Islet of Langerhans (tissue), 1 donor: ENCODE measurements at regions not wholly inside any gene's neighbourhood (a gene's known extent, or its start where the extent isn't known, plus 50 kb on each side); places are given as distances from the start of the nearest gene placed in this dataset.

Experiments
- FAIRE-seq: peaks from one replicate; lab custom pipeline; 2011; peaks lifted over from hg19 to GRCh38; lab: Jason Lieb, UNC

DNA sequence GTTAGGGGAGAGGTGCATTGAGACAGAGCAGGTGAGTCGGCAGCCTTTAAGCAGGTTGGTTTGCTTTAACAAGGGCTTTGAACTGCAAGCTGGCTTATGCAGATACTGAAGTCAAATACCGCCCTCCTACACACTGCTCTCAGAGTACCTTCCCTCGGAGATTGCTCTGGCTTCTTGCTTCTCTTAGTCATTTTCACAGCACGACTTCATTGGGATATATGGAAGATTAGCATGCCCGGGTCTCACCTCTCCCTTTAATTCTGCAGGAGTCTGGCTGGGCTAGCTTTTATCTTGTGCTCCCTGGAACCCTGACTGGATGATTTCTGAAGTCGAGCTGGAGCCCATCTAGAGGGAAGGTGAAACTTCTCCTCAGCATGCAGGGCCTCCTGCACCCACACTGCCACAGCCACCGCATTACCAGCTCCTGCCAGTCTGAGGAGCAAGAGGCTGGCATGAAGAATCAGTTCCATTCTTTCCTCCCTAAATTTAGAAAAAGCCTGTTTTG is 395.5 kb upstream of the HNRNPA3 start:
- no peak for FAIRE-seq

DNA sequence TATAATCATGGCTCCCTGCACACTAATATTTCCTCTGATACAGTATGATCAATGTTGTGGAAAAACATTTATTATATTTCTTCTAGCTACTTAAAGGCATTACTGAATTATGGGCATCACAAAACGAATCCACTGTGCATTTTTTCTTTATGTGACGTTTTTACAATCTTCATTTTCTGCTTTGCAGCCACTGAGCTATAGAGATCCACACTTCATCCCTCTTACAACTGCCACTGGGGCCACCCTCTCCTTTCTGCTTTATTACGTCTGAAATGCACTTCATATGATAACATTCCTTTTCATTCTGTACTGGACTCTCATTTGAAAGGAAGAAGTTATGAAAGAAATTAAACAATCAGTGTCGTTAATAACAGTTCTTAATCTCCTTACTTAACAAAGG is 394.5 kb upstream of the HNRNPA3 start:
- no peak for FAIRE-seq

DNA sequence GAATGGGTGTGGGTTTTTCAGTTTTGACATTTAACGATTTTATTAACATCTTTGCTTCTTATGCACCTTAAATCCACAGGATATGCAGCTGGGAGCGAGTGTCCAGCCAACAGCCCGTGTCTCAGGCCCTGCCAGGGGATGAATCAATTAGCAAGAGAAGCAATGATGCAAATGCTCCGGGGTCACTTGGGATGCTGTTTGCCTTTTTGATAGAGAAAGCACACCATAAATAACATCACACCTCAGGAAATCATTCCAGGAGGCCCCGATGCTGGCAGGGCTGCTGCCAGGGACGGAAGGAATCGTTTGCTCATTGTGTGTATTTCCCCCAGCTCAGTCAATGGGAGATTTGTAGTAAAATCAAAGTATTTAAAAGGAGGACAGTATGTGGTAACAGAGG is 394.0 kb upstream of the HNRNPA3 start:
- no peak for FAIRE-seq

DNA sequence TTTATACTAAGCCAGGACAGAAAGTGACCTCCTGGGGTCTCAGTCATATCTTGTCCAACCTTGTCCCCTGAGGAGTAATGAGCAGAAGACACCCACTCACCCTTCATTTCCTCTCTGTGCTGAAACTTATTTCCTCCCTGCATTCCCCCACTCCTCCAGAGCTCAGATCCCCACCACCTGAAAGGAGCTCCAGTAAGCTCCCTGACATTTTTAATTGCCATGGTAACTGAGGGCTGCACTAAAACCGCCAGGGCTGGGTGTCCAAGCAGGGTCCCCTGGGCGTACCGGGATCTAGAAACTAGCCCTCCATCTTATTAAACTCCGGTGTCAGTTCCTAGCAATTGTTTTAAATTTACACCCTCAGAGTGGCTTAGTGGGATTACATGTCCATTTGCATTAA is 393.3 kb upstream of the HNRNPA3 start:
- no peak for FAIRE-seq

DNA sequence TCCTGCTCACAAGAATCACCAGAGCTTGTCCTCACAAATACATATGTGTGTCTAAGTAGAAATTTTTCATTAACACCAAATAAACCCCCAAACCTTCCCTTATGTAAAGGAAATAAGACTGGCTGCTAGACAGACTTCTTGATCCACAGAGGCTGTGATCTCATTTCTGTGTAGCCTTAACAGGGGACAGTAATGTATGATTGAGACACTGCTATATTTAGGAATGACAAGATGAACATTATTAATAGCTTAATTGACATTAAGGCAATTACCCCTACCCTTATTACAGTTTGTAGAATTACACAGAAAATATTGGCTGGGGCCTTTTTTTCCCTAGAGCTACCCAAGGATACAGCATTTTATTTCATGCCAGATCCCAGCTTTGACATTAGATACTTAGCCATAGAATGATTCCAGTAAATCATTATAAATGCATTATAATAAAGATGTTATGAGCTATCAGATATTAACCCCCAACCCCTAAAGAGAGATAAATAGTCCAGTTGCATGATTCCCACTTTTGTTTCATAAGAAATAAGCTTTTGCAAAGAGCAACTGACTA is 392.1 kb upstream of the HNRNPA3 start:
- no peak for FAIRE-seq

DNA sequence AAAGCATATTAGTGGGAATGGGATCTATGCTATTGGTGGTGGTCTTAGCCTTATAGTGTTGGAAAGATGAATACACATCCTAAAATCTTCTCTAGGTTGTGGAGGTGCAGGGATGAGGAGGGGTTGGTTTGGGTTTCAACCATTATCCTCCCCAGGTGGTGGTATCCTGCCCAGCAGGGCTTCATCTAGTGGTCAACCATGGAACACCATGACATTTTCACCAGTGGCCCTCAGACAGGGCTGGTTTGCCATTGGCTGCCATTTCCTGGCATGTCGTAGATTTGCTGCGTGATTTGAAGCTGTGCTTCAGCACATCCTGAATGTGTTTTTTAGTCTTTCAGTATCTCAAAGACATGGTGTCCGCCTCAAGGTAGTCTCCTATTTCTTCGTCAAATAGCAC is 391.2 kb upstream of the HNRNPA3 start:
- FAIRE-seq: no peak

DNA sequence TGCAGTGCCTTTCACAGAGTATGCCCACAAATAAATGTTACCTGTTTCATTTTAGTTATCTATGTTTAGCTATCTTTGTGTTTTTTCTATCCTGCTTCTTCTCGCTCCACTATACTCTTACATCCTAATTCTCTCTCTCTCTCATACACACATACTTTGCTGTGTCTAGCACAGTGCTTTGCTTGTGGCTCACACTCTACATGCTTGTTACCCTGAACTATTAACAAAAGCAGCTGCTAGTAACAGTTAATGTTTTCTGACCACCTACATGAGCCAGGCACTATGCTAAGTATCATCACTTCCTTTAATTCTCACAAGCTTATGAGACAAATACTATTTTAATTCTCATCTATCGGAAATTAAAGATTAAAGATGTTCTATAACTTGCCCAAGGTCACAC is 390.5 kb upstream of the HNRNPA3 start:
- FAIRE-seq: no peak

DNA sequence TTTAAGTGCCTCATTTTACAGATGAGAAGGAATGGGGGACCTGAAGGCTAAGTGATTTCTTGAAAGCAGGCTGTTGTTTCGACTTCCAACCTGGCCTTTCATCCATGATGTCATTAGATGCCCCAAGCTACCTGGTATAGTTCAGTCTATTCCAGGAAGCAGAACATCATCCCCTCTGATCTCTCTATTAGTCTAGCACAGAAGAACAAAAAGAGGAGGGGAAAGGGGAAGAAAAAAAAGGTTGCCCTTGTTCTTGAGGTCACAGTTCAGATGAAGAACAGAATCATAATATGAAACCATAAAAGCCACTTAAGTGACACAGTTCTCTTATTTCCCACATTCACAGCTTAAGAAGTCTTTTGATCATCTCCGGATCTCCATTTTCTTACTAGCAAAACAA is 386.2 kb upstream of the HNRNPA3 start:
- no peak for FAIRE-seq

DNA sequence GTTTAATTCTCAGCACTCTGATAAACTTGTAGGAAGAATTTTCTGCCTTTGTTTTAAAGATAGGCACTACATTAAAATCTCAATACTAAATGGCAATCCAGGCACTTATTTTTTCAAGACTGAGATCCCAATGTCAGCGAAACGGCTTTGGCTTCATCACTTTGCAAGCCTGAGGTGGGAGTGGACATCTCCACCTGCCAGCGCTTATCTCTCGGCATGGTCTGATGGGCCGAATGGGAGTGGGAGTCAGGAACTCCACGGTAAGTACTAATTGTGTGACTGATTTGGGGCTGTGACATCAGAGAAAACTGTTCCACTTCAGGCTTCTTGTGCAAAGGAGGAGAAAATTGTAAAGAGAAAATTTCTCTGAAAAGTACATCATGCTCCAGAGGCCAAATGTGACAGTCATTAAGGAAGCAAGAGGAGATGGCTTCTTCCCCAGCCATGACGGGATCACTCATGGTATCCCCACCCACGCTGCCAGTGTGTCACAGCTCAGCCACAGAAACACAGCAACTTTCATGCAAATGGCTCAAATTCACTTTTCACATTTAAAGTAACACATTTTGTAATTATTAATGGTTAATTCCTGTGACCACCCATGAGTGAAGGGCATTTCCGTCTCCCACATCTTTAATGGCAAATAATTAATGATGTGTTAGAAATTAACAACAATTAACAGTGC is 385.5 kb upstream of the HNRNPA3 start:
- no peak for FAIRE-seq

DNA sequence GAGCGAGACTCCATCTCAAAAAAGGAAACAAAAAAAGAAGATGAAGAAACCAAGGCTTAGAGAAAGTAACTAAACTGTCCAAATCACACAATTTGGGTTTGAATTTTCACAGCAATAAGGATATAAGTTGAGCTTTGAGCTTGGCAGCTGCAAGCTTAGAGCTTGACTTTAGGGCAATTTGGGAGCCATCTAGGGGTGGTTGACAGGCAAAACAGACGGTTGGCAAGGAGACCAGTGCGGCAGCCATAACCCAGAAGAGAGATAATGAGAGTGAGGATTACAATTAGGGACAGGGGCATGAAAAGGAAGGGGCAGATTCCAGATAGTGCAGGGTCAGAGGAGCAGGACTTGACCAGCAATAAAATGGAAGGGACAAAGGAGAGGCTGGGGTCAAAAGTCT is 382.2 kb upstream of the HNRNPA3 start:
- no peak for FAIRE-seq

DNA sequence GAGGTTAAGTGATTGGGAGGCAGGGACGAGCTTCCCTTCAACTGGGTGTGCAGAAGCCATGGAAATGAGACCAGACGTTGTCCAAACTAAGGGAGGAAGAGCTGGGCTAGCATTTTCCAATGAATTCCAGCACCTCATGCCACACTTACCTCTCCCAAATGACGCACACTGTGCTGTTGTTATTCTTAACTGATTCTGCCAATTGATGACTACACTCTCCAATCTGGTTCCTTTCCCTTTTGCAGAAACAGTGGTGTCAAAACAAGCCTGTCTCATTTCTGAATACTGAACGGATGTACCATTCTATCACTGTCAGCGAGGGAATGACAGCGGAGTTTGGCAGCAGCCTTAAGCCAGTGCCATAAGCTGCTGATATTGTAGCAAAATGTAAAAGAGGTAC is 380.5 kb upstream of the HNRNPA3 start:
- FAIRE-seq: no peak

DNA sequence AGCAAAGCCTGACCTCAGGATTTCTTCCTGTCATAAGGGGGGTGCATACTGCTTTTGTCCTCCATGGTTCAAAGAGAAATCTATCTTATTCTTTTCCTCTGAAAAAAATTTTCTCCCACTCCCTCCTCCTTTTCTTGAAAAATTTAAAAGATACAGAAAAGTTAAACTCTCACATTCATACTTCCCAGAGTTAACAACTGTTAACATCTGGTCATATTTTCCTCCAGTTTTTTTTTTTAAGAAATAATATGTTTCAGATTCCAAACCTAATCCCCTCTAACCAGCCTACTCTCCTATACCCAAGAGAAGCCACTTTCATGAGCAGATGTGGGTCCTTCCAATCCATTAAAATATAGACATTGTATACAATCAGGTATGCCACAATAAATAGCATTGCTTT is 378.9 kb upstream of the HNRNPA3 start:
- no peak for FAIRE-seq

DNA sequence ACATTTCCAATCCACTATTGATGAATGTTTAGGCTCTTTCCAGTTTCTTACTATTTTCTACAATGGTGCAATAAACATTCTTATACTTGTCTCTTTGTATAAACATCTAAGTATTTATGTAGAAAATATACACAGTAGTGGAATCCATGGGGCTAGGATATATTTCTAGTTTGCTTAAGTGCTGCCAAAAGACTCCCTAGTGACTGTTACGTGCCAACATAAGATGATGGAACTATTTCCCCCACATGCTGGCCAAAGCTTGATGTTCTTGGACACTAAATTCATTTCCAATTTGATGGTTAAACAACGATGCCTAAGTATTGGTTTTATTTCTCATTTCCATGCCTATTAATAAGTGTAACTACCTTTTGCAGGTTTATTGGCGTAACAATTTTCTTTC is 378.4 kb upstream of the HNRNPA3 start:
- no peak for FAIRE-seq

DNA sequence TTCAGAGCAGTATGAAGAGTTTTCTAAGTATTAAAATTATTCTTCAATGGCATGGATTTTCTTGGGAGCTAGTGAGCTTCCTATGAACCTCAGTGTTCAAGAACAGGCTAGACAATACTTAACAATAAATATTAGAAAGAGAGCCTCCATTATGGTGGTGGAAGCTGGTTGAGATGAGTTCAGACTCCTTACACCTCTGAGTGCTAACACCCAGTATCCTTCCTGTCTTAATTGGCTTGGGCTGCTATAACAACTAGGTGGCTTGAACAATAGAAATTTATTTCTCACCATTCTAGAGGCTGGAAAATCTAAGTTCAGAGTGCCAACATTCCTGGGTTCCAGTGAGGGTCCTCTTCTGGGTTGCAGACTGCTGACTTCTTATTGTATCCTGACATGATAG is 369.4 kb upstream of the HNRNPA3 start:
- FAIRE-seq: no peak

DNA sequence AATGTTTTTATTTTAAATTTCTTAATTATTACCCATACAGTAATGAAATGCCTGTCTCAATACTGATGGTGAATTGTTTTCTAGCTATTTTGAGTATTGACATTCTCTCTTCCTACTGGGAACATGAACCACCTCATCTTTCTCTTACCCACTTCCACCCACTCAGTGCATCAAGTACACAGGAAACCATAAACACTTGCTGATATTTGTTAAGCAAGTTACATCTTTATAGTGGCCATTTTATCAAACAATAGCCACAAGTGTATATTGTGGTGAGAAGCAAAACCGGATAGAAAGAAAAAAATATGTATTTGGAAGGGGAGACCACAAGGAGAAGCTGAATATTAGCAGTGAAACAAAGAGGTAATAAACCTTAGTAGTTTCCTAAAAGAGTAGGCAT is 368.1 kb upstream of the HNRNPA3 start:
- no peak for FAIRE-seq

DNA sequence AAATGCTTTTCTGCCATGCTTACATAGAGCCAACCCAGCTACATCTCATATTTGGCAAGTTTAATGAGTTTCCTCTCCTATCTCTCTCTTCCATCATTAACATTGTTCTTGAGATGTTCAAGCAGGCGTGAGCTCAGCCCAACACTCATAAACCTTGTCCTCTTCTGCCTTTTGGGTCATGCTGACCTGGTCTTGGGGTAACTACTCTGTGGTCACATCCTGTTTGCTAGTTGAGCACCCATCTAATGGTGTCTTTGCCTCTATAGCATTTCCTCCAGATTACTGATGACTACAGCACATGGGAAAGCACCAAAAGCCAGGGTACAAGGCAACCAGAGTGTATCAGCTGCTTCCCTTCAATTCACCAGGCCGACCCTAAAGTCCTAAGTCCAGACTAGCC is 366.9 kb upstream of the HNRNPA3 start:
- FAIRE-seq: no peak

DNA sequence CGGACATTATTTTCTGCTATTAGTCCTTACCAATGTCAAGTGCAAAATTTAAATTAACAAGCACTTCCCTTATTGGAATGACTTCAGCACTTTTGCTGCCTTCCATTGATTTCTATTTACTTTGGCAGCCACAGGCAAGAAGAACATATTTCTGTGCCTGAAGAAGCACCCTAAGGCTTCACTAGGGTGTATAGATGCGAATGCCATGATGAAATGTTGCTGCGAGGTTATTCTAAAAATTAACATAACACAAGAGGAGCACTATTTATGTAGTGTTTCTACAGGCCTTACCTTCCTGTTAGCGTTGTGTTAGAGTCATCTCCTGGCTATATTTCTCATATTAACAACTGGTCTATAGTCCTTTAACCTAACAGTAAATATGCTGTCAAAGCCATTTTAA is 365.0 kb upstream of the HNRNPA3 start:
- no peak for FAIRE-seq

DNA sequence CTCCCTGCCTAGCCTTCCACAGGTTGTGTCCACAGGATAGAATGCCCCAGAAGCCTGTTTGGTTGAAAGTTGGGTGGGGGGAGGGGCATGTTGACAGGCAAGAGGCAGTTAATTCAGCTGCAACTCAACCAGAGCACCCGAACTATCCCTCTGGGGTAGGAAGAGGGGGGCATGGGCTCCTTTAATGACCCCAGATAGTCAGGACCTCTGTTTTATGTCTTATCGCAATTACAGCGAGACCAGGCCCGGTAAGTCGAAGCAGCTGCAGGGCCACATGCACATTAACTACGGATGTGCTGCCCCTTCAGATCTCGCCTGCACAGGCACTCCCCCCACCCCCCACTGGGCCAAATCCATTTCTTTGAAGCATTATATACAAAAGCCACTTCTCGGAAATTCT is 363.8 kb upstream of the HNRNPA3 start:
- FAIRE-seq: no peak

DNA sequence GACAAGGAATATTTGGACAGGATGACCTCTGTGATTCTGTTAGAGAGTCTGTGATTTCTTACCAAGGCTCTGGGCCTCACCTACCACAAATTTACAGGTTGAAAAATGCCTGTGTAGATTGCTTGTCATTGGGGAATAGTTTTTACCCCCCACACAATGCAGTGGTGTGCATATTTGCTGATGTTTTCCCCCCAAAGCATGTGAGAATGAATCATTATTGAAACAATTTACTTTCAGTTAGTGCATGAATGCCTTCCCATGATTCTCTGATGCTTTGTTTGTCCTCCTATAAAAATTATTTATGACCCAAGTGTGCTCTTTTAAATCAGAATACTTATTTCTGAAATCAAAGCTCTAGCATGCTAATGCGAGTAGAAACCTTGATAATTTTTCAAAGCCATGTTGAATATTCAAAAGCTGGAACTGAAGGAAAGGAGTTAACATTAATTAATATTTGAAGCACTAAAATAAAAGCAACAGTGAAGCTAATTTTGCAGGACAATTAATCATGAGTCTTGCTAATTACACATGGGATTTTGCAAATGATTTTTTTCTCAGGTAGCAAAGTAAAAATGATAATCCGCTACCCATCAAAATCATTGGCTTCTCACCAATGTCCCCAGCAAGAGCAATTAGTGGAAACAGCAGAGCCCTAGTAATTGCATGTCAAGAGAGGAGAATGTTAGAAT is 361.2 kb upstream of the HNRNPA3 start:
- no peak for FAIRE-seq

DNA sequence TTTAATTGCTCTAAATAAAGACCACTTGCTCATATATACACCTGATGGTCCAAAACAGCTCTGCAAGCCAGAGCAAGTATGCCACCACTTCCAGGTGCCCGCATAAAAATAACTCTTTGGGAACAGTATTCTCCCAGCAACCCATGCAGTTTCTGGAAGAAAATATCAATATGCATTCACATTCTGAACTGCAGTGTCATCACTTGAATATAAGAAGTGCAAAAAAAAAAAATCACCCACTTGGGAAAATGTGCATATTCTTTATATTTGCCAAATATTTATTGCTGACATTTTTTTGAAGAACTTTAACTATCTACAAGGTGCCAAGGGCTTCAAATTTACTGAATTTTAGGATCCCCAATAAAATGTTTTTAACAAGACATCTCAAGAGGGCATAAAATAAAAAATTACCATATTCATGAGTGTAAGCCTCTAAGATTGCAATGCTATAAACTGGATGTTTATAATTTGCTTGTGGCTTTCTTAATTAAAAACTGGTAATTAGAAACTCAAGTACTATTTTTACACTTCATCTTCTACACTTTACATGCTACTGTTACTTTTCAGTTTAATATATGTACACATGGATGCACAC is 360.6 kb upstream of the HNRNPA3 start:
- no peak for FAIRE-seq

DNA sequence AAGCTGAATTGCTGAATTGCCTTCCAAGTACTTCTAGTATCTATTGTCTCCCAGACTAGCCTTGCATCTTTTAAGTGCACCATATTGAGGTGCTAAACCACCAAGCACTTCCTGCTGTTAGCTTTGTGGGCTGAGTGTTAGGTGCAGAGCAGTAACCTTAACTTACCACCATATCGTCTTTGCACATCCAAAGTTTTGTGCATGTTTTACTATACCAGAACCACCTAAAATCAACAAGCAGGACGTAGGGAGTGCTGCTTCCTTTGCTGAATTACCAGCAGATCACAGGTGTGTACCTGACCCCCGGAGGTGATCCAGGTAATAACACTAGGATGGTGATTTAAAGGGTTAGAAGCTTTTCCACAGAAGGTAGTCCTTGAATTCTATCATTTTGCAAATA is 359.9 kb upstream of the HNRNPA3 start:
- no peak for FAIRE-seq

DNA sequence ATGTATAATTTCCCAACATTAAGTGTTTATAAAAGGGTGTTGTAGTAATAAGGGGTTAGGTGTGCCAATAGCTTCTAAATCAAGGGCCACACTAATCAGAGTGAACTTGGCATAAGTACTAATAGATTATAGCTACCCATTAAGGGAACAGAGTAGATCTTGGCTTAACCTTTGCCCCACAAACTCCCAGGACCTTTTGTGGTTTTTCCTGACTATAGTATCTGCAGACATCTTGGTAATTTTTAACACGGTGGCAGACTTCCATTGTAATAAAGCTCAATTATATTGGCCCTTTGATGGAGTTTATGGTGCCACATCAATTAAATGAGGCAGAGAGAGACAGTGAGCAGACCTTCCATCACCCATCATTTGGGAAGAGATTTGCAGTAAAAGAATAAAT is 358.5 kb upstream of the HNRNPA3 start:
- no peak for FAIRE-seq

DNA sequence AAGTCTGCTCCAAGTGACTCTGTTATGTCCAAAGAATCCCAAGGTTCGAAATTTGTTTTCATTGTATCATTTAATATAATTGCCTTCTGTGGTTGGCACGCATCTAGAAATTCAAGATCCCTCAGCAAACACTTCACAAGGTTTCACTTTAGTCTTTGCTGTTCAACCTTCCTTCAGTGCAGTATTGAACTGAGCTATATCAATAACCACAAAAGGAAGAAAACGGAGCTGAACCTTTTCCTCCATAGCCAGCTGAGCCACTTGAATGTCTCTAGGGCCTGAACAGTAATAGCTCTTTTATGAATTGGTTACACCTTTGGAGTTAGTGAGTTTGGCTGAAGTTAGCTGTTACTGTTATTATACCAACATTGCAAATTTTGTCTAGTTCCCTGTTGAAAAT is 357.7 kb upstream of the HNRNPA3 start:
- no peak for FAIRE-seq

DNA sequence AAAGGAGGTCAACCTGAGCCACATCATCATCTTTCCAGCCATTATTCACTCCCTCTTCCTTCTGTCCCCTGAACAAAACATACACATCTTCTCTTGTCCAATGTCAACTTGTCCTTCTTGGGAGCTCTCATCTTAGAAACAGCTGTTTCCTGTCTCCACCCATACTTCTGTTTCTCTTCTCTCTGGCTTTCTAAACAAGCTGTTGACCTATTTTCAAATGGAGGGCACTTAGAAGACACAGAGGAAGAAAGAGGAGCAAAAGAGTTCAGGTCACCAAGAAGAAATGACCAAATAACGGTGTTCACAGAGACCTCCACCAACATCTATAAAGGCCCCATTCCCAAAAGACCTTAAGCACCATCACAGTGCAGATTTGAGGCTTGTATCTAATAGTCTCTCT is 355.9 kb upstream of the HNRNPA3 start:
- FAIRE-seq: no peak
